ENCODE measurements at regions not wholly inside any gene's neighbourhood (a gene's known extent, or its start where the extent isn't known, plus 50 kb on each side); places are given as distances from the start of the nearest gene placed in this dataset.

- no peak for DNase-seq (ENCODE audit: low spot score)
Measured at GRCh38 chr2:75278821-75279379, 79.6 kb upstream of the TACR1 start.

- DNase-seq (ENCODE audit: low spot score) = no peak
Measured at GRCh38 chr2:75278314-75278713, 79.0 kb upstream of the TACR1 start.

- no peak for DNase-seq (ENCODE audit: low spot score)
Measured at GRCh38 chr2:75277111-75277510, 77.8 kb upstream of the TACR1 start.

- DNase-seq (ENCODE audit: low spot score) = no peak
Measured at GRCh38 chr2:75276093-75277029, 77.0 kb upstream of the TACR1 start.

- DNase-seq (ENCODE audit: low spot score) = no peak
Measured at GRCh38 chr2:75274936-75275335, 75.6 kb upstream of the TACR1 start.

- no peak for DNase-seq (ENCODE audit: low spot score)
Measured at GRCh38 chr2:75268112-75268511, 68.8 kb upstream of the TACR1 start.

- DNase-seq (ENCODE audit: low spot score) = no peak
Measured at GRCh38 chr2:75261923-75262322, 62.6 kb upstream of the TACR1 start.

- DNase-seq (ENCODE audit: low spot score) = no peak
Measured at GRCh38 chr2:75260946-75261345, 61.6 kb upstream of the TACR1 start.

GRCh38 chr2:75258620-75259019 is 59.3 kb upstream of the TACR1 start:
- DNase-seq (ENCODE audit: low spot score) = no peak

GRCh38 chr2:75256485-75256884 is 57.2 kb upstream of the TACR1 start:
- DNase-seq (ENCODE audit: low spot score) = no peak

- DNase-seq (ENCODE audit: low spot score) = no peak
Measured at GRCh38 chr2:75253526-75253925, 54.2 kb upstream of the TACR1 start.

- no peak for DNase-seq (ENCODE audit: low spot score)
Measured at GRCh38 chr2:75251896-75252295, 52.6 kb upstream of the TACR1 start.

Measured in hematopoietic multipotent progenitor cell treated with erythropoietin and hydrocortisone succinate and interleukin-3 and kit ligand, for 17 days (in vitro differentiated cells).